LNCAP (cell line): ENCODE measurements at regions not wholly inside any gene's neighbourhood (a gene's known extent, or its start where the extent isn't known, plus 50 kb on each side); places are given as distances from the start of the nearest gene placed in this dataset.

Experiments
- TF ChIP-seq, protein P1 (sequence below): fragments of 450-650 bp; IDR thresholded peaks from 2 replicates; pipeline ENCODE4 v1.5.1; 2017; ENCODE audit warnings: mild to moderate bottlenecking

DNA sequence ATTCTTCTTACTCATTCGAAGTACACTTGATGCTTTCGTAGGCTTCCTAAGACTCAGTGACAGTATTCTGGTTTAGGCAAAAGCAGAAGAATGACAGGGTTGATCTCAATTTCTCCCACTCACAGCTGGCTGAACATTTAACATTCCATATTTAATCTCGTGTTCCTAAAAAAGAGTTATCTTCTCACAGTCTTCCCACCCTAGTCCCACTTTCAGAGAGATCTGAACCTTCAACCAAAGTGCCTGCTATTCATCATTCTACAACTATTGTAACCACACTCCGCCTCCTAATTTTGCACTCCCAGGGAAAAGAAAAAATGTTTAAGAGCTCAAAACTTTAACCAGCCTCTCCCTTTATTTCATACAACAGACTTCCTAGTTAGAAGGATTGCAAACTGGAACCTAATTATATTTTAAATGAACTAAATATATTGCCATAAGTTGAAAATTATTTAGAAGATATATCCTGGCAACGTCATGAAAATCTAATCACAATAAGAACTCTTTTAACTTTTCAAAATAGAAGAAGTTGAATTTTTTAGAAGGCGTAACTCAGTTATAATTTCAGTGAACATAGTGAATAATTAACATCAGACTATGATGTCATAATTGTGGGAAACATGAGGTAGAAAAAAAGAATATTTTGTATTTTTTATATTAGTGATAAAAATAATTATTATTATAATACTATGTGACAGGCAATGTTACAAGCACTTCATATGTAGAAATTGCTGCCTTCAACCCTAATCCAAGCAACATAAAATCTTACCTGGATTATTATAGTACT lies 540.9 kb upstream of the ADGRL2 start:
- TF ChIP-seq, protein P1, sequence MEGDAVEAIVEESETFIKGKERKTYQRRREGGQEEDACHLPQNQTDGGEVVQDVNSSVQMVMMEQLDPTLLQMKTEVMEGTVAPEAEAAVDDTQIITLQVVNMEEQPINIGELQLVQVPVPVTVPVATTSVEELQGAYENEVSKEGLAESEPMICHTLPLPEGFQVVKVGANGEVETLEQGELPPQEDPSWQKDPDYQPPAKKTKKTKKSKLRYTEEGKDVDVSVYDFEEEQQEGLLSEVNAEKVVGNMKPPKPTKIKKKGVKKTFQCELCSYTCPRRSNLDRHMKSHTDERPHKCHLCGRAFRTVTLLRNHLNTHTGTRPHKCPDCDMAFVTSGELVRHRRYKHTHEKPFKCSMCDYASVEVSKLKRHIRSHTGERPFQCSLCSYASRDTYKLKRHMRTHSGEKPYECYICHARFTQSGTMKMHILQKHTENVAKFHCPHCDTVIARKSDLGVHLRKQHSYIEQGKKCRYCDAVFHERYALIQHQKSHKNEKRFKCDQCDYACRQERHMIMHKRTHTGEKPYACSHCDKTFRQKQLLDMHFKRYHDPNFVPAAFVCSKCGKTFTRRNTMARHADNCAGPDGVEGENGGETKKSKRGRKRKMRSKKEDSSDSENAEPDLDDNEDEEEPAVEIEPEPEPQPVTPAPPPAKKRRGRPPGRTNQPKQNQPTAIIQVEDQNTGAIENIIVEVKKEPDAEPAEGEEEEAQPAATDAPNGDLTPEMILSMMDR: no peak

DNA sequence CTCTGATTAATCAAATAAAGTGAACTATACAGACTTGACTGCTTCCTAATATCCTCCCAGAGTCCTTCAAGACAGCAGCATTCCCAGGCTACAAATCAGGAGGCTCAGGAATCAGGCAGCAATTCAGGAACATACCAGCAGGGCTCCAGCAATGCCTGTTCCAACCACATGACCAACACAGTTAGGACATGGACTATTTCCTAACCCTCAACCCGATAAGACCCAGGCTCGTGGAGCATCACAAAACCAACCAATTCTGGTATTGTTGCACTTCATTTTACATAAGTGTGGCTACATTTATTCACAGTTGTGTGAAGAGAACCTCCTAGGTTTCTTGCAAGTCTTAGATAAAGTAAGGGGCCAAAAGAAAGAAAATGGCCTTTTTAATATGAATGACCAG lies 546.2 kb upstream of the ADGRL2 start:
- TF ChIP-seq, protein P1: no peak

DNA sequence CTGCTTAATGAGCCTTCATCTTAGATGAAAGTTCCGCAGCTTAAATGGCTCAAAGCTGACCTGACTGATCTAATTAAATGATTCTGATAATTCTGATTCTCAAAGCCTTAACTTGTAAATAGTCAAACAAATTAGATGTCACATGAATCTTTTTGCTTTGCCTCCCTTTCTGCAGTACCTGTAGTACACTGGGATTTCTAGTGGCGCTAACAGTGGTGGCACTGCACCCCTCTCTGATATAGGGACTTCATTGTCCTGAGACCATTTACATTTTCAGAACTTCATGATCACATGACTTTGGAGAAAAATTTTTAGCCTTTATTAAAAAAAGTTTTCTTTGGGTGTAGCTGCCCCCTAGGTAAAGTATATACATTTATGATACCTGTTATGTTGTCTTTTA lies 546.7 kb upstream of the ADGRL2 start:
- TF ChIP-seq, protein P1: no peak

DNA sequence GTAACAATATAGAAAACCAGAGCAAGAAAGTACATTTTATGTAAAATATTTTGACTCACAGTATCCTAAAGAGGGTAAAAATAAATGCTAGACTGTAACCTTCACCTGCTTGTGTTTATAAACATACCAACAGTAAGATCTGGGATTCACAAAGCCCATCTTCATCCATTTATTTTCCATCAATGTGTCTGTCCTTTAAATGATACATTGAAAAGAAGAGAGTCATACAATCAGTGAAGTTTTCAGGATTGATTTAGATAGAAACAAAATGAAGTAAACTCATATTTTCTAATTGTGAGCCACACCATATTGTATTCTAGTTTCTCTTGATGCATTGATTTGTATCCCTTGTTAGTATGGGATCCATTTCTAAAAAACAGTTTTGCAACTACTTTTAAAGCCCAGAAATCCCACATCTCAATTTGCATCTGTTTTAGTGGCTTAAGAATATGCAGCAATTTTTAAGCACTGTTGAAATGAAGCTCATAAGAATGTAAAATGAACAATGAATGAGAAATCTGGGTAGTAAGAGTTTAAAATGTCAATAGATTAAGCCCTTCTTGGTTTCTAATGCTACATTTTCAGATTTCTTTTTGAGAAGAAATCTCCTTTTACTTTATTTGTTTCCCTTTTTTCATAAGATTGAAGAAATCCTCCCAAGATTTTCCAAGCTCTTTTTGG lies 548.1 kb upstream of the ADGRL2 start:
- TF ChIP-seq, protein P1: no peak

DNA sequence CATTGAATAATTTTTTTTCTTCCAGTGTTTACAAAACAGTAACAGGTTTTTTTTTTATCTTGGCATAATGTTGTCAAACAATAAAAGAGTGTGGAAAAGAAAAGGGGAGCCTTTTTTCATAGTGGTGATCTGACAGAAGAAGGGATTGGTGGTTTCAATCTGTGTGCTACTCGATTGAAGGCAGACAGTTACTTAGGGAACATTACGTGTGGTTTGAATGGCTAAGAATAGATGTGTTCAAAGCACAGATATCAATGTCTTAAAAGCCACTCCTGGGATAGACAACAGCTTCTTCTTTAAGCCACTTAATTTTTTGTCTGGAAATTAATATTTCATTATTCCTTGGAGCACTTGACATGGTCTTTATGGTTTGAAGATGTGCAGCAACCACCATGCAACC lies 558.6 kb upstream of the ADGRL2 start:
- TF ChIP-seq, protein P1: no peak

DNA sequence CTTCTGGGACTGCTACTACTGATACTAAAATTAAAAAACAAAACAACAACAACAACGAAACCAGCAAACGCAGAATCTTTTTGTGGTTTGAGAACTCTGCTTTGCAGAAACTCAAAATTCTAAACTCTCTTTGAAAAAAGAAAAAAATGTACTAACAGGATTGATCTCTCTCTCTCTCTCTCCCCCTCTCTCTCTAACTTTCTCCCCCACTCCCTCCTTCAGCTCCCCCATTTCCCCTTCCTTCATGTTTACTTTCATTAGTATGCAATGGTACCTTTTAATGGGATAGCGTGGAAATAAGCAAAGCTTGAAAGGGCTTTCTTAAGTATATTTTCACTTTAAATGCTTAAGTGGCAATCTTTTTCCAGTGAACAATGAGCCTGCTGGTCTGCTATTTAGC lies 562.6 kb upstream of the ADGRL2 start:
- TF ChIP-seq, protein P1: no peak

DNA sequence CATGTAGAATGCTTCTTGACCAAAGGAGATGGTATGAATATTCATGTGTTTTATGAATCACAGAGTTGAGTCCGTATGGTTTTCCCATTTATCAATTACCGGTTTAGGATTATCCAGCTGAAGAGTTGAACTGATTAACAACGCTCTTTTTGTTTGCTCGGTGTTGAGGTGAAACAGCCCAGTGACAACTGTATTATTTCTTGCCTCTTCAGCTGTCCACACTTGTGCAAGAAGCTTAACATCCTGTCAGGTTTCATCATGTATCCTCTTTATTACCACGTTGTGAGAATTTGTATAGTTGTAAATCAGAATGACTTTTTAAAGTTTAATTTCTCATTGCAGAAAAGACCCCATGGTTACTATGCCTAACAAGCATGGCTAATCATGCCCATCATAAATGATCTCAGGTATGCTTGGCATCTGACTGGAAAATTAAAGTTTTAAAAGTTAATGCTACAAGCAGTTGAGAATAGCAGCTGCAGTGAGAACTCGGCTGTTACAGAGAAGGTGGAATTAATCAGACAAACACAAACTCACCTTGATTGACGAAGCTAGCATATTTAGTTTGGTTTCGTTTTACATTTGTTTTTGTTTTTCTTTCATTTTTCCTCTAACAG lies 563.2 kb upstream of the ADGRL2 start:
- TF ChIP-seq, protein P1: no peak
